AG09309 (cell line): ENCODE measurements at regions not wholly inside any gene's neighbourhood (a gene's known extent, or its start where the extent isn't known, plus 50 kb on each side); places are given as distances from the start of the nearest gene placed in this dataset.

Experiments used
- DNase-seq: peaks from one replicate; pipeline ENCODE4 v3.0.0-alpha.2; 2010; ENCODE audit warnings: low read depth
- H3K4me3 ChIP-seq: 2 replicates; pipeline ENCODE4 v1.5.1; 2011; ENCODE audit warnings: mild to moderate bottlenecking, low read depth, low read length, moderate library complexity; ENCODE audit not compliant: control insufficient read depth
- TF ChIP-seq, protein P1 (sequence below): IDR thresholded peaks from 2 replicates; pipeline ENCODE4 v1.5.1; 2011; ENCODE audit warnings: mild to moderate bottlenecking, low read depth, low read length, inconsistent platforms; ENCODE audit not compliant: insufficient read depth, control insufficient read depth; ENCODE audit errors: missing control alignments

DNA sequence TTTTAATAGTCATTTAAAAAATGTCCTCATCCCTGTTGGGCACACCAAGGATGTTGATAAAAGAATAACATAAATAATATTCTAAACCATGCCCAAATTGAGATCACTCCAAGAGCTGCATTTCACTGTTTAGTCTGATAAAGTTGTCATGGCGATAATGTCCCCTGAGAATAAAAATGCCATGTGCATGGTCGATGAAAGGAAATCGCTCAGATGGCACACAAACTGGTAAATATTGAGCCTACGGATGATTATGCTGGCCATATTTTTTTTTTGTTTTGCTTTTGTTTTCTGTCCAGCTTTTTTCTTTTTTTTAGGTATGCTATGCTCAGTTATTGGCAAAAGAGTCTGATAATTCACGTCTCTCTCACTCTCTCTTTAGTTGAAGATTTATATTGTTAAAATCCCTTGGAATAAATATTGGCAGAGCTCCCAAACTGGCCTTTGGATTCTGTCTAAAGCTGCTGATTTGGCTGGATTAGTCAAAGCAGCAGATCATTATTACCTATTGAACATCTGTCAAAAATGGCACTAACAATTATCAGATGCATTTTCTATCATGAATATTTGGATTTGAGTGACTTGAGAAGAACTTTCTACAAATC, 643.8 kb downstream of the SQOR start:
- H3K4me3 ChIP-seq, result no peak overlapping the region
- DNase-seq, result no peak
- TF ChIP-seq, protein P1, sequence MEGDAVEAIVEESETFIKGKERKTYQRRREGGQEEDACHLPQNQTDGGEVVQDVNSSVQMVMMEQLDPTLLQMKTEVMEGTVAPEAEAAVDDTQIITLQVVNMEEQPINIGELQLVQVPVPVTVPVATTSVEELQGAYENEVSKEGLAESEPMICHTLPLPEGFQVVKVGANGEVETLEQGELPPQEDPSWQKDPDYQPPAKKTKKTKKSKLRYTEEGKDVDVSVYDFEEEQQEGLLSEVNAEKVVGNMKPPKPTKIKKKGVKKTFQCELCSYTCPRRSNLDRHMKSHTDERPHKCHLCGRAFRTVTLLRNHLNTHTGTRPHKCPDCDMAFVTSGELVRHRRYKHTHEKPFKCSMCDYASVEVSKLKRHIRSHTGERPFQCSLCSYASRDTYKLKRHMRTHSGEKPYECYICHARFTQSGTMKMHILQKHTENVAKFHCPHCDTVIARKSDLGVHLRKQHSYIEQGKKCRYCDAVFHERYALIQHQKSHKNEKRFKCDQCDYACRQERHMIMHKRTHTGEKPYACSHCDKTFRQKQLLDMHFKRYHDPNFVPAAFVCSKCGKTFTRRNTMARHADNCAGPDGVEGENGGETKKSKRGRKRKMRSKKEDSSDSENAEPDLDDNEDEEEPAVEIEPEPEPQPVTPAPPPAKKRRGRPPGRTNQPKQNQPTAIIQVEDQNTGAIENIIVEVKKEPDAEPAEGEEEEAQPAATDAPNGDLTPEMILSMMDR, result no peak

DNA sequence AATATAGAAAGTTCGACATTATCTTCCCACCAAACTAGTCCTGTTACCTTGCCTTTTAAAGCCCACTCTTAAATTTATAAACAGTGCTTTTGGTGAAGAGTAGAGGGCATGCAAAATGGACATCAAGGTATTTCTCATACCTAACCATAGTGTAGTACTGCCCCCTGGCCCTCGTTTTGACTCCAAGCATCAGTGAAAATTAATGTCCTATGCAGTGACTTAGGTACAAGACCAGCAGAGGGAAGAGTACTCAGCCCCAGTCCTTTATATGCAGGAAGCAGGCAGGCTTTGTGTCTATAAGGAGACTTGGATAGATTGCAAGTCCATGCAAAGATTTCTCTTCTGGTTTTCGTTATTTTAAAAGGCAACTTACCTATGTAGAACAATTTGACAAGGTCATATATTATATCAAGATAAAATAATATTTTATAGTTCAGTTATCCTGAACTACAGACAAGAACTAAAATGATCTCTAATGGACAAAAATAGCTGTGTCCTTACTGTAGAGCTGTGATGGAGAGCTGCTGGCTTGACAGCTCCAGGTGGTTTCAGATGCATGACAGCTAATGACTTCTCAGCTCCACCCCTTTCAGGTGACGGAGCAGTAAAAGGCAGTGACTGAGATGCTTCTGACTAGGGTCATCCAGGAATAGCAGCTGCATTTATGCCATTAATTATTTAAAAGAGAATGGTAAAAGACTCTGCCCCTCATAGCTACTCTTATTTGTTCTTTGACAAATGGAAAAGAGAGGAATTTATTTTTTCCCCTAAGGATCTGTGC, 646.1 kb downstream of the SQOR start:
- TF ChIP-seq, protein P1, result peak; percentile 25
- DNase-seq, result no peak

DNA sequence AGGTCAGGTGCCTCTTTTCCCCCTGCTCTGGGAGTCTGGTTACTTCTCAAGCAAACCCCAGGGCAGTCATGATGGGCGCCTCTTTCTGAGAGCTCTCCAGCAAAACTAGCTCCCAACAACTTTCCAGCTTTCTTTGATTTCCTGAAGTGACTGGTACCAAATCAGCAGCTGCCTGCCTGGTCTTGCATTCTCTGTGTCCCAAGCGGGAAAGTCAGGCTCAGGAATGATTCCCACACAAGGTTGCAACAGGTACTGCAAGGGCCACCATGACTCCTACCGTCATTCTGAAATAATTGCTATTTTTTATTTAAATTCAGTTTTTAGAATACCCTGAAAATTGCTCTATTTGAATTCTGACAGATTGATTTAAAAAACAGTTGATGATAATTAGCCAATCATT, 658.7 kb downstream of the SQOR start:
- TF ChIP-seq, protein P1, result no peak
- DNase-seq, result no peak
- H3K4me3 ChIP-seq, result no peak overlapping the region

More for the DNA sequence above, 646.1 kb downstream of the SQOR start:
- H3K4me3 ChIP-seq, result no peak overlapping the region

DNA sequence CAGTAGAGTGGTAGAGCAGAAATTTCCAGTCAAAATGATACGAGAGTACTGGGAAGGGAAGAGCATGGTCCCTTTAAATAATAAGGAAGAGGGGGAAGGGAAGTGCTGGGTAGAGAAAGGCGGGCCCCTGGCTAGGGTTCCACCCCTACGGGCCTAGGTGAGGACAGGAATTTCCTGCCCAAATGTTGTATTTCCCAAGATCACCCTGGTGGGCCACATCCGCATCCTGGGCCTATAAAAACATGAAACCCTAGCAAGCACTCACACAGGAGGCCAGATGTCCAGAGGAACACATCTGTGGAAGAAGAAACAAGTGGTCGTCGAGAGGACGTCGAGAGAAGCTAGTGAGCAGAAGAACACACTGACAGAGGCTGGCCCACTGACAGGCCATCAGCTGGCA, 661.2 kb downstream of the SQOR start:
- TF ChIP-seq, protein P1, result no peak
- DNase-seq, result no peak
- no peak overlapping the region for H3K4me3 ChIP-seq

DNA sequence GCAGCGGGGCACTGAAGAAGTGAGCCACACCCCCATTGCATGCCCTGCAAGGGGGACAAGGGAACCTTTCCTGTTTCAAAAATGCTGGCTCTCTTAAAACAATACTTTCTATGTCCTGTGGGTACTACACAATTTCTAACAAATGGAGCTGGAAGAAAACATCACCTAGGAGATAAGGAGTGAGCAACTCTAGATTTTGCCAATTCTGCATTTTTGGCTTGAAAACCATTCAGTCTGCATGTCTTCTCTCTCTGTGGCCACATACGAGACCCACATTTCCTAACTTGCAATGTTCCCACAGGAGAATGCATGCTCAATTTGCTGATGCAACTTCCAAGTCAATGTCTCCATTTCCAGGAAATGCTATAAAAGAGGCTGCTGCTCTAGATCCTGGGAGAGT, 662.0 kb downstream of the SQOR start:
- TF ChIP-seq, protein P1, result no peak
- no peak for DNase-seq
- no peak overlapping the region for H3K4me3 ChIP-seq

DNA sequence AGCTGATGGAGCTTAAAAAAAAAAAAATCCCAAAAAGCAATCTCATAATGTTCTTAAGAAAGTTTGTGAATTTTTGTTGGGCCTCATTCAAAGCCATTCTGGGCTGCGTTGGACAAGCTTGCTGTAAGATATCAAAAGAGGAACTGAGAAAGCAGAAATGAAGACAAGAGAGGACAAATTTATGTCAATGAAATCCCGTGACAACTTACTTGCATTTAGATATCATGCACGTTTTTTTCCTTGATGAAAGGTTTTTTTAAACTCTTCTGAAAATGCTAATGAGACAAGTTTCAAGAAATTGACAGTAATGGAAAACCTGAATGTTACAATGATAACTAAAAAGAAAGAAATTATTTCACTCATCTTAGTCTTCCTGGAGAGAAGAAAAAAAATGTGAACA, 662.9 kb downstream of the SQOR start:
- DNase-seq, result no peak
- H3K4me3 ChIP-seq, result no peak overlapping the region
- TF ChIP-seq, protein P1, result no peak
